ENCODE measurements at regions not wholly inside any gene's neighbourhood (a gene's known extent, or its start where the extent isn't known, plus 50 kb on each side); places are given as distances from the start of the nearest gene placed in this dataset.

- TF ChIP-seq, protein P1, sequence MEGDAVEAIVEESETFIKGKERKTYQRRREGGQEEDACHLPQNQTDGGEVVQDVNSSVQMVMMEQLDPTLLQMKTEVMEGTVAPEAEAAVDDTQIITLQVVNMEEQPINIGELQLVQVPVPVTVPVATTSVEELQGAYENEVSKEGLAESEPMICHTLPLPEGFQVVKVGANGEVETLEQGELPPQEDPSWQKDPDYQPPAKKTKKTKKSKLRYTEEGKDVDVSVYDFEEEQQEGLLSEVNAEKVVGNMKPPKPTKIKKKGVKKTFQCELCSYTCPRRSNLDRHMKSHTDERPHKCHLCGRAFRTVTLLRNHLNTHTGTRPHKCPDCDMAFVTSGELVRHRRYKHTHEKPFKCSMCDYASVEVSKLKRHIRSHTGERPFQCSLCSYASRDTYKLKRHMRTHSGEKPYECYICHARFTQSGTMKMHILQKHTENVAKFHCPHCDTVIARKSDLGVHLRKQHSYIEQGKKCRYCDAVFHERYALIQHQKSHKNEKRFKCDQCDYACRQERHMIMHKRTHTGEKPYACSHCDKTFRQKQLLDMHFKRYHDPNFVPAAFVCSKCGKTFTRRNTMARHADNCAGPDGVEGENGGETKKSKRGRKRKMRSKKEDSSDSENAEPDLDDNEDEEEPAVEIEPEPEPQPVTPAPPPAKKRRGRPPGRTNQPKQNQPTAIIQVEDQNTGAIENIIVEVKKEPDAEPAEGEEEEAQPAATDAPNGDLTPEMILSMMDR (IDR thresholded peaks at IDR 0.05; ENCODE audit: low read depth, low read length), result no peak
- TF ChIP-seq POLR2A (IDR thresholded peaks at IDR 0.05; ENCODE audit: extremely low read depth, insufficient read length), result no peak
Observed at GRCh38 chr2:209073151-209073550, 350.7 kb upstream of the MAP2 start.

All from NB4 (cell line).